Uterus (tissue), 2 donors: ENCODE measurements at regions not wholly inside any gene's neighbourhood (a gene's known extent, or its start where the extent isn't known, plus 50 kb on each side); places are given as distances from the start of the nearest gene placed in this dataset.

Experiments used
- CTCF ChIP-seq, 4 experiments: fragments of 200-600 bp in 2 of 4; fragments of 450-650 bp in 2 of 4; sonication (generic) in 2 of 4; IDR thresholded peaks; one replicate each; pipeline ENCODE4 v1.5.1; 2016 to 2019; ENCODE audit warnings: antibody characterized with exemption in 4 of 4, mild to moderate bottlenecking in 2 of 4, moderate library complexity in 1 of 4
- POLR2A ChIP-seq, 2 donors: fragments of 450-650 bp; IDR thresholded peaks; one replicate each; pipeline ENCODE4 v1.6.1; 2016; ENCODE audit warnings: antibody characterized with exemption in 2 of 2, mild to moderate bottlenecking in 1 of 2, moderate library complexity in 1 of 2

DNA sequence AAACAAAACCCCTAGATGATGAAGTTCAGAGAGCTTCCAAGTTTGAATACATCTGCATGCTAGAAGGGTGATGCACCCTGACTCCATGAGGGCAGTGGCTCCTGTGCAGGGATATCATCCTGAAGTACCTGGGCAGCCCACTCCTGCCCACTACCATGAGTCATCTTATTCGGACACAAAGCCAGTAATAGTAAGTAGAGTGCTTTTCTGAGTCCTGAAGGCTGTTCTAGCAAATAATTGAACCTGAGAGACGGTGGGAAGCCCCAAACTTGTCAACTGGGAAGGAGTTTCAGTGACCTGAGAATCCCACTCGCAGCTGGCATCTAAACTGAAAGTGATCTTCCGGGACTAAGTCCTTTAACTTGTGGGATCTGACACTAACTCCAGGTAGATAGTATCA, 152.9 kb upstream of the COL21A1 start:
- TF ChIP-seq CTCF (IDR thresholded peaks at IDR 0.05) (no peak), POLR2A (IDR thresholded peaks at IDR 0.05) (no peak)
